GM18499 (cell line): ENCODE measurements at regions not wholly inside any gene's neighbourhood (a gene's known extent, or its start where the extent isn't known, plus 50 kb on each side); places are given as distances from the start of the nearest gene placed in this dataset.
"Not testable (repeated sequence)": the region's sequence is repeated elsewhere in the genome, so short reads cannot be mapped to it uniquely, and the experiment has no call there.

Source experiments
- ATAC-seq: cut with Tn5 transposase; IDR thresholded peaks from one replicate; pipeline ENCODE4 v1.9.1; 2021; ENCODE audit warnings: moderate number of reproducible peaks; ENCODE audit not compliant: insufficient read depth, unreplicated experiment

DNA sequence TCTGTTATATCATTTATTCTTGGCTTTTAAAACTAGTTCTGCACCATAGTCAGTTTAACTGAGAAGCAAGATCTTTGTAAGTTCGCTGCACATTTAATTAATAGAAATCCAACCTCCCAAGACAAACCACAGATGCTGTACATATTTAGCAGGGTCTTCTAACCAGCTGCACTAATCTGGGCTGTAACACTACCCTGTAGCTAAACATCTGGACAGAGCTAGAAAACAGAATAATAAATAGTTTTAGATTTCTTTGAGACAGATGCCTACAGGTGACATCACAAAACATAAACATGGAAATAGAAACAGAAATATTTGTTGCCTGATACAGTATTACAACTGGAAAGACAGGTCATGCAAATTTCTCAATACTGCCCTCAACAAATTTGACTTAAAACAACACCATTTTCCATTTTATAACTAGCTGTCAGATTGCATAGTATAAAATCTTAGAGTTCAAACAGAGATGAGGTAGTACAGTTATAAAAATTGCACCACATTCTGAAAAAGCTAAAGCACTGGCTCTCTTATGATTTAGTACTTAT lies 315.1 kb downstream of the NR4A2 start:
- no peak for ATAC-seq

- ATAC-seq: no peak
Observed at GRCh38 chr2:156009293-156009692, 323.2 kb downstream of the NR4A2 start.

- no peak for ATAC-seq
Observed at GRCh38 chr2:156006721-156007618, 325.6 kb downstream of the NR4A2 start.

GRCh38 chr2:156005999-156006712 lies 326.4 kb downstream of the NR4A2 start:
- no peak for ATAC-seq

DNA sequence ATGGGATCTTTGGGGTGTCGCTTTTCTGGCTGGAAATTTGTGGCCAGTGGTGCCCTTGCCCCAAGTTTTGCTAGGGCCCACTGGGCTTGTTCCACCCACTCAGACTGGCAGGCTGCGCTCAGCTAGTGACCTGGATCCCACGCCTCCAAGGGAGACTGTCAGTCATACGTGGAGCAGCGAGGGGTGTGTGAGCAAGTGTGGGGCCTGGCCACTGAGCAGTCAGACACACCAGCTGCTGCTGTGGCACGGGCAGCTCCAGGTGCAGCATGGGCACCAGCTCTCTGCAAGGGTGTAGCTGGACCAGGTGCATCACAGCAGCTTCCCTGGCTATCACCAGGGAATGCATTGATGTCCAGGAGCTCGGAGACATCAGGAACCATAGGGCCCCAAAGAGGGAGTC lies 327.0 kb downstream of the NR4A2 start:
- ATAC-seq: no peak

- ATAC-seq: no peak
Observed at GRCh38 chr2:156004459-156004858, 328.1 kb downstream of the NR4A2 start.

GRCh38 chr2:156003780-156004179 lies 328.7 kb downstream of the NR4A2 start:
- no peak for ATAC-seq

DNA sequence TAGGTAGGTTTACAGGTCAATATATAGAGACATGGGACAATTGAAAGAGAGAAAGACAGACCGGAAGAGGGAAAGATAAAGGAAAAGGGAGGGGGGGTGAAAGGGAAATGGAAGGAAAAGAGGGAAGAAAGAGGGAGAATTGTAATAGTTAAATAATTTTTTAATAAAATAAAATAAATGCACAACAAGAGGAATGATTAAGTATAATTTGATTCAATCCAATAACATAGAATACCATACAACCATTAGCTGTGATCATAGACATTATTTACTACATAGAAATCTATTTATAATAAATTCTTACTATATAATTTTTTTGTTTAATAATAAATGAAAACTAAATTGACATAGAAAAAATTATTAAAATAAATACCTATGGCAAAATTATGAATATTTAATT lies 330.7 kb downstream of the NR4A2 start:
- ATAC-seq: no peak

DNA sequence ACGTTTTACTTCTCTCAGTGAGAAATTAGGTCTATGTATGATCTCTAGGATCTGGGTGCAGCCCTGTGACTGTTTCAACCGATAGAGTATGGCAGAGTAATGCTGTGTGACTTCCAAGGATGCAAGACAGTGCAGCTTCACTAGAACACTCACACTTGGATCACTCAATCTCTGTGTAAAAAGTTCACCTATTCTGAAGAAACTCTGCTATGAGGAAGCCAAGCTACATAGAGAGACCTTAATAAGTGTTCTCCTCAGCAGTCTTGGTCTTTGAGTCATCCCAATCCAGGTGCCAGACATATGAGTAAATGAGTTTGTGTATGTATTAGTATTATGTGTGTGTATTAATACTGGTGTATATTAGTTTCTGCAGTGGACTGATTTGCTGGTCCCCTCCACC lies 335.0 kb downstream of the NR4A2 start:
- ATAC-seq: no peak

GRCh38 chr2:155994315-155994714 lies 338.2 kb downstream of the NR4A2 start:
- no peak for ATAC-seq

DNA sequence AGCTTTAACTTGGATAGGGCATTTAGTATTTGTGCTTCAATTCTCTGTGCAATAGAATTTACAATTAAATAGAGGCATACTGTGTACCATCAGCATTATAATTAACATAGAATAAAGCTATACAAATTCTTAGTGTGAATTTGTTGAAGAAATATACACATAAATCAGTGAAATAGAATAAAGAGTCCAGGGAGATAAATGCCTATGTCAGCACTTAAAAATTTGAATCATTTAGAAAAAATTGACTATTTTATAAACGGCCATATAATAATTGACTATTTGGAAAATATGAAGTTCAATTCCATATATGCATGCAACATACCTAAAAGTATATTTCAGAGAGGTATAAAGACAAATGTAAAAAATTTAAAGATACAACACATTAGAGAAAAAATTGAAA lies 348.7 kb downstream of the NR4A2 start:
- ATAC-seq: no peak

DNA sequence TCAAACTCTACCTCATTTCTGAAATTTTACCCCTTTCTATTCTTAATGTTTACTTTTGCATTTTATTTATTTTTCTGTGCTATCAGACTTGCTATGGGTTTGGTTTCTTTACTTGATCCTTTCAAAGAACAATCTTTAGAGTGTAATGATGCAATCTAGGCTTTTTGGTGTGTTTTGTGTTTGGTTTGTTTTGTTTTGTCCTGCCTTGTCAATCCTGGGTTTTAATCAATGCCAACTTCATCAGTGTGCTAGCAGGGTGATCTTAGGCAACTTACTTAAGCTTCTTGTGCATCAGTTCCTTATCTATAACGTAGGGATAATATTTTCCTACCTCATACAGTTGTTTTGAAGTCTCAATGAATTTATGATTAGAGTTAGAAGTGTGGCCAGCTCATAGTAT lies 350.4 kb downstream of the NR4A2 start:
- no peak for ATAC-seq

DNA sequence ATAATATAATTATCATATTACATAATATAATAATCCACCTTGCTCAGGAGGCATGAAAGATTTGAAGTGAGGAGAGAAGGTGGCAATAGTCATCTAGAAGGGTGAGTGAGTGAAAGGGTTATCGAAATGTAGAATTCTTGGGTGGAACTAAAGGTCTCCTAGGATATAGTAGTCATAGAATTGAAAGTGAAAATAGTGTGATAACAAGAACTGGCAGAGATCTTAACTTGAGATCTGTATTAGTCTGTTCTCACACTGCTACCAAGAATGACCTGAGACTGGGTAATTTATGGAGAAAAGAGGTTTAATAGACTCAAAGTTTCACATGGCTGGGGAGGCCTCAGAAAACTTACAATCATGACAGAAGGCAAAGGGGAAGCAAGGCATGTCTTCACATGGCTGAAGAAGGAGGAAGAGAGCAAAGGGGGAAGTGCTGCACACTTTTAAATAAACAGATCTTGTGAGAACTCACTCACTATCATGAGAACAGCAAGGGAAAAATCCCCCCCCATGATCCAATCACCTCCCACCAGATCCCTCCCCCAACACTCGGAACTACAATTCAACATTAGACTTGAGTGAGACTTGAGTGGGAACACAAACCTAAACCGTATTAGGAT lies 351.5 kb downstream of the NR4A2 start:
- no peak for ATAC-seq

DNA sequence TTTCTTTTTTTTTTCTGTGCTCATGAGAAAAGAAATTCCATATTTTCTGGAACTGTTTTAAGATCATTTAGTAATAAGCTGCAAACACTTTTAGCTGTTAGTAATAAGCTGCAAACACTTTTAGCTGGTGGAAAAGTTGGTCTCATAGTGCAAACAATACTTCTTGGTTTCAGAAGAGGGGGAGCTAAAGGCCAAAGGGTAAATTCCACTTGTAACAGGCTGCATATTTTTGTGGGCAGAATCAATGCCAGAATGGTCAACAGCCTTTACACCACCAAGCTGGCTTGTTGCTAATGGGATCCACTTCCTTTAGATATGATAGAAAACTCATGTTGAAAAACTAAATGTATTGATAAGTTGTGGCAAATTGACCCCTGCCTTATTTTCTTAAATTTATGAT lies 356.8 kb downstream of the NR4A2 start:
- no peak for ATAC-seq

GRCh38 chr2:155972916-155973315 lies 359.6 kb downstream of the NR4A2 start:
- ATAC-seq: no peak

DNA sequence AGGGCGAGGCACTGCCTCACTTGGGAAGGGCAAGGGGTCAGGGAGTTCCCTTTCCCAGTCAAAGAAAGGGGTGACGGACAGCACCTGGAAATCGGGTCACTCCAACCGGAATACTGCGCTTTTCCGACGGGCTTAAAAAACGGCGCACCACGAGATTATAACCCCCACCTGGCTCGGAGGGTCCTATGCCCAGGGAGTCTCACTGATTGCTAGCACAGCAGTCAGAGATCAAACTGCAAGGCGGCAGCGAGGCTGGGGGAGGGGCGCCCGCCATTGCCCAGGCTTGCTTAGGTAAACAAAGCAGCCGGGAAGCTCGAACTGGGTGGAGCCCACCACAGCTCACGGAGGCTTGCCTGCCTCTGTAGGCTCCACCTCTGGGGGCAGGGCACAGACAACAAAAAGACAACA lies 366.5 kb downstream of the NR4A2 start:
- ATAC-seq: not testable (repeated sequence)

- no peak for ATAC-seq
Observed at GRCh38 chr2:155965415-155966063, 367.0 kb downstream of the NR4A2 start.

- ATAC-seq: no peak
Observed at GRCh38 chr2:155961641-155962040, 370.9 kb downstream of the NR4A2 start.

DNA sequence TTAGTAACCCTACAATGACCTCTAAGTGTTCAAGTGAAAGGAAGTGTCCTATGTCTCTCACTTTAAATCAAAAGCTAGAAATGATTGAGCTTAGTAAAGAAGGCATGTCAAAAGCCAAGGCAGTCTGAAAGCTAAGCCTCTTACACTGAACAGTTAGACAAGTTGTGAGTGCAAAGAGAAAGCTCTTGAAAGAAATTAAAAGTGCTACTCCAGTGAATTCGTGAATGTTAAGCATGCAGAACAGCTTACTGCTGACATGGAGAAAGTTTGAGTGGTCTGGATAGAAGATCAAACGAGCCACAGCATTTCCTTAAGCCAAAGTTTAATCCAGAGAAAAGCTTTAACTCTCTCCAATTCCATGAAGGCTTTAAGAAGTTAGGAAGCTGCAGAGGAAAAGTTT lies 373.7 kb downstream of the NR4A2 start:
- ATAC-seq: no peak

DNA sequence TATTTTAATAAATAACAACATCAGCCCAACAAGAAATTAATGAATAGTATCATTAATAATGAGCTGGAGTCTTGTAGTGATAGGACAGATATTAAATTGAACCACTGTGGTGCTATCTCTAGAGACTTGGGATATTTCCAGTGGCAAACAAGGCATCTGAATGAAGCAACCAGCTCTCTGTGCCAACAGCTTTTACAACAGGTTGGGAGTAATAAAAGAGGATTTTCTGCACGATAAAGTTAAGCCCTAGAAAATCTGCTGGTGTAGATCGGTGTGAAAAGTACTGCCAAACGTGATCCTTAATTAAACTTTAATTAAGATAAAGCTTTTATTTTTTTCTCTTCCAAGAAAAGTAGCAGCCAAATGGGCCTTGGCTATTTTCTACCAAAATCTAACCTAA lies 385.5 kb downstream of the NR4A2 start:
- ATAC-seq: no peak
